HG03558 (cell line): ENCODE measurements at regions not wholly inside any gene's neighbourhood (a gene's known extent, or its start where the extent isn't known, plus 50 kb on each side); places are given as distances from the start of the nearest gene placed in this dataset.
"Not testable (repeated sequence)": the region's sequence is repeated elsewhere in the genome, so short reads cannot be mapped to it uniquely, and the experiment has no call there.

Source experiments
- ATAC-seq: cut with Tn5 transposase; IDR thresholded peaks from one replicate; pipeline ENCODE4 v1.9.1; 2021; ENCODE audit warnings: moderate number of reproducible peaks; ENCODE audit not compliant: unreplicated experiment; ENCODE audit errors: extremely low read depth

- ATAC-seq: not testable (repeated sequence)
These were observed 1517.3 kb upstream of the RAG2 start for GRCh38 chr11:38115381-38115780.

GRCh38 chr11:38100836-38101462 lies 1502.9 kb upstream of the RAG2 start:
- ATAC-seq: no peak

DNA sequence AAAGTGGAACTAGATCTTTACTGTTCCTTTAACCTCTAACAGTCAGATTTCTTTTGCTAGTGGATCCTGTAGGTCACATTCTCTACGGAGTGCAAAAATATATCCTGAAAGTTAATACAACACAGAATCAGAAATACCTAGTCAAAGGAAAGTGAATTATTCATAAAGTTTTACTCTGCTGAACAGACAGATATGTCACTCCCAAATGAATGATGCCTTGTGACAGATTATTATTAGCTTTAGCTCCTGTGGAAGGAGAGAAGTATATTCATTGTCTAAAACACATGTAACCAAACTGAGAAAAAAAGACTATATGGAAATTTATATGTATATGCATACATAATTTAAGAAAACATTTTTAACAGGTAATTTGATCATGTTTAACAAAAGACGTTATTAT lies 1497.2 kb upstream of the RAG2 start:
- ATAC-seq: no peak

- ATAC-seq: no peak
These were observed 1491.7 kb upstream of the RAG2 start for GRCh38 chr11:38089726-38090125.

DNA sequence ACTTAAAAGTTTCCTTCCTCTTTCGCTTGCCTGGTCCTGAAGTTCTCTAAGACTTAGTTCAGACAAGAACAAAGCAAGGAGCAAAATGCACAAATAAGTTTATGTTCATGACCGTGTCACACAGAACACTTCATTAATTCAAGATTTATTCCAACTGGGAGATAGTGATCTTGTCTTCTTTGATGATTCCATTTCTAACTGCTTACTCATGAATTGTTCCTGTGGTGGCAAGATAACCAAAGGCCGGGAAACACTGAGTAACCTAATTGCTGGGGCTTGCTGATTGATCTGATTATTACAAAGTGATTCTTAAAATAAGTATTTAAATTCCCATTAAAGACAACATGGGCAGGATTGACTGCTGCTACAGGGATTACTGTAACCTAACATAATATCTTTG lies 1462.9 kb upstream of the RAG2 start:
- ATAC-seq: no peak

DNA sequence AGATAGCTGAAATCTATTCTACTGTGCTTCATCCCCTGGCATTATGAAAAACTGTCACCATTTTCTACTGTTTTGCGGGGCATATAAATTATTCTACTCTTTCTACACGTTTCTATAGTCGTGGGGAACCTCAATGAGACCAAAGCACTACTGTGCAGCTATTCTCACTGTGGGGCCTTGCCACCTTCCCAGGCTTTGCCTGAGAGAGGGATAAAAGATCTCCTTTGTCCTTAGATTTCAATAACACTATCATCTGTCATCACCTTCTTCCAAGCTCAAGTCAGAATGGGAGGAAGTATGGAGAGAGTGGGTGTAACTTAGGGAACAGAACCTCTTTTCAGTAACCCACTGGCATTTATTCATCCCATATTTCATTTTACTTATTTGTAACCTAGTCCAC lies 1462.1 kb upstream of the RAG2 start:
- ATAC-seq: no peak

GRCh38 chr11:38046571-38047135 lies 1448.6 kb upstream of the RAG2 start:
- no peak for ATAC-seq

GRCh38 chr11:38043060-38043459 lies 1445.0 kb upstream of the RAG2 start:
- no peak for ATAC-seq

- ATAC-seq: no peak
These were observed 1440.7 kb upstream of the RAG2 start for GRCh38 chr11:38038777-38039176.

DNA sequence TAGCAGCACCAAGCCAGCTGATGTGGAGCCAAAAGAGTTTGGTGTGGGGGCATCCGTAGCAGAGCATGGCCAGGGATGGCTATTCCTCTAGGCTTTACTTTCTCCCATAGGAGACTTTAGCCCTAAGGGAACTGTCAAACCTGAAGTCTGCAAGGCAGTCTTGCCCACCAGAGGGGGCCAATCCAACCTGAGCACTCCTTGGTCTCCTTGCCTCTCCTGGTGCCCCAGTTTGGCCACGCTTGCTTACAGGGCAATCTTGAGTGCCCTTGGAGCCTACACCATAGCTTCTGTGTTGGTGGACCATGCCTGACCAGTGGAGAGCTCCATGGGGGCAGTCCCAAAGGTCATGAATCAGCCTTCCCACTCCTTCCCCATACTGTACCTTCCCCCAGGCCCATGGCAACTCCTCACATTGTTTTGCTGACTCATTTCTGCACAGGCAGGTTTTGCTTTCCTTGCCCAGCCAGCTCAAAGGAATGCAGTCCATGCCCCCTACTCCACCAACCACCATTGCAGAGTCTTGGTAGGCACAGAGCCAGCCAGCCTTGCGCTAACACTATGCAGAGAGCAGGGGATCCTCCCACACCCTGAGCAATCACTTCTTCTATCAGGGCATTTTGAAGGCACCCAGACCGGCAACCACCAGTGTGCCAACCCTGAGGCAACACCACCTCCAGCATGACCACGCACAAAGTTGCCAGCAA lies 1421.2 kb upstream of the RAG2 start:
- no peak for ATAC-seq

DNA sequence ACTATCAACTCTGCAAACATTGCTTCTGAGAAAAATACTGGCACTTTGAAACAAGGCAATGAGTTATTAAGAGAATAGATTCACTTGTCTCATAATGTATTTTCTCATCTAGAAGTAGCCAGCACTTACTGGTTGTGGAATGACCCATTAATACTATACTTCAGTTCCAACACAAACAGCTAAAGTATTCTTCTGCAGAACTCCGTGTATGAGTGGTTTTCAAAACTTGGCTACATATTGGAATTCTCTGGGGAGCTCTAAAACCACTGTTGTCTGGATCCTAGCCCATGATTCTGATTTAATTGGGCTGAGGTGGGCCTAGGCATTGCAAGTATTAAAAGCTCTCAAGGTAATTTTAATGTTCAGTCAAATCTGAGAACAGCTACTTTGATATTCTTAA lies 1416.4 kb upstream of the RAG2 start:
- ATAC-seq: no peak

- no peak for ATAC-seq
These were observed 1415.1 kb upstream of the RAG2 start for GRCh38 chr11:38013157-38013556.

GRCh38 chr11:38011496-38011895 lies 1413.5 kb upstream of the RAG2 start:
- ATAC-seq: no peak

GRCh38 chr11:38009932-38010331 lies 1411.9 kb upstream of the RAG2 start:
- ATAC-seq: no peak

GRCh38 chr11:38006466-38006865 lies 1408.4 kb upstream of the RAG2 start:
- no peak for ATAC-seq

DNA sequence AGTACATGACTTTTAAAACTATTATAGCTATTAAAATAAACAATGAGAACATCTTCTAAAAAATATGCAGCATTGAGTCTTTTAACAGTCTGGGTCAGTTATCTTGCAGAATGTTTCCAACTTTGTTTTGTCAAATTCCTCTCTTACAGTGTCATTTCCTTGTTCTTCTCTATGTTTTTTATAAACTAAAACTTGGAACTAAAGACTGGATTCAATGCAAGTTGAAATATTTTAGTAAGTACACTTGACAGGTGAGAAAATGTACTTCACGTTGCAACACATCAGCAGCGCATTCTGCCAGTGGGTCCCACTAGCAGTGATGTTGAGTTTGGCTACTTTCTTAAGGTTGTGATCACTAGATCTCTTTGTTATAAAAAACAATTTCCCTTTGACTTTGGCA lies 1407.6 kb upstream of the RAG2 start:
- ATAC-seq: no peak

DNA sequence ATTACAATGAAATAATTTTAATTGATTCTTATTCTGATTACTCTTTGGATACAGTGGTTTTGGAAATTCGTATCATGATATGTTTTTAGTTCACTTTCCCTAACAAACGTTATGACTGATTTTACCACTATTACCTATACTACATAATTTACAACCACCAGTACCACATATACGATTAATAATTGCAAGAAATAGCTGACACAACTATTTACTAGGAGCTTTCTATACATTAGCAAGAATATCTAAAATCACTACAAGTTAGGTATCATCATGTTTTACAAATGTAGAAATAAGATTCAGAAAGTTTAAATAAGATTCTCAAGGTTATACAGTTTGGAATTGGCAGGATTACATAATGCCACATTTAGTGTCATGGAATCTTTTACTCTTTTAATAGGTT lies 1401.1 kb upstream of the RAG2 start:
- ATAC-seq: no peak

DNA sequence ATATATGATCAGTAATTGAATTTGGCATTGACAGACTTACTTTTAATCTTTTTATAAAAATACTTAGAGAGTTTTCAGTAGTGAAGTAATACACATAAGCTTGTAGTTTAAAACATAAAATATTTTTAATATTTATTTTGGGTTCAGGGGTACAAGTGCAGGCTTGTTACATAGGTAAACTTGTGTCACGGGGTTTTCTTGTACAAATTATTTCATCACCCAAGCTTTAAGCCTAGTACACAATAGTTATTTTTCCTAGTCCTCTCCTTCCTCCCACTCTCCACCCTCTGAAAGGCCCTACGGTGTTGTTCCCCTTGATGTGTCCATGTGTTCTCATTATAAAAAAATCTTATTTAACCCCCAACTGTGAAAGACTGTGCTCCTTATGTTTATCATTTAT lies 1397.8 kb upstream of the RAG2 start:
- no peak for ATAC-seq

GRCh38 chr11:37988031-37988430 lies 1390.0 kb upstream of the RAG2 start:
- ATAC-seq: no peak

- no peak for ATAC-seq
These were observed 1387.0 kb upstream of the RAG2 start for GRCh38 chr11:37984991-37985390.

- no peak for ATAC-seq
These were observed 1380.6 kb upstream of the RAG2 start for GRCh38 chr11:37978647-37979046.

GRCh38 chr11:37973941-37974340 lies 1375.9 kb upstream of the RAG2 start:
- no peak for ATAC-seq
